ENCODE measurements at regions not wholly inside any gene's neighbourhood (a gene's known extent, or its start where the extent isn't known, plus 50 kb on each side); places are given as distances from the start of the nearest gene placed in this dataset.

DNA sequence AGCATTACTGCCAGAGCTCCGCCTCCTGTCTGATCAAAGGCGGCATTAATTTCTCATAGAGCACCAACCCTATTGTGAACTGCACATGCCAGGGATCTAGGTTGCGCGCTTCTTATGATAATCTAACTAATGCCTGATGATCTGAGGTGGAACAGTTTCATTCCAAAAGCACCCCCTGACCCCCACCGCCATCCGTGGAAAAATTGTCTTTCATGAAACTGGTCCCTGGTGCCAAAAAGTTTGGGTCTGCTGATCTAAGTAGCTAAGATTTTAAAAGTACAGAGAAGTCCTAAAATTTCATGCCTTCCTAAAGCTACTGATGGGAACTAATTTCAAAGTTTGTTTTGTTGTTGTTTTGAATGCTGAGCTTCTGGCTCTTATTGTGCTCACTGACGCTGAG lies 281.6 kb downstream of the PRL start:
- DNase-seq (ENCODE audit: low spot score in 2 of 2) (no peak), ATAC-seq (replicated peaks; ENCODE audit: extremely low read depth, poor library complexity, severe bottlenecking) (no peak)
- Mint-ChIP-seq H3K27me3 (no peaks in the 10 kb centered on the region), H3K27ac (ENCODE audit: low read depth) (no peak overlapping the region), H3K4me3 (no peak overlapping the region), H3K4me1 (no peaks in the 10 kb centered on the region), H3K36me3 (ENCODE audit: insufficient read depth) (no peaks in the 10 kb centered on the region), H3K9me3 (peaks cover 6% of the 10 kb centered on the region)

GRCh38 chr6:22015944-22016343 lies 280.9 kb downstream of the PRL start:
- H3K27ac Mint-ChIP-seq (ENCODE audit: low read depth) = no peak overlapping the region
- no peaks in the 10 kb centered on the region for H3K27me3 Mint-ChIP-seq
- H3K36me3 Mint-ChIP-seq (ENCODE audit: insufficient read depth) = no peaks in the 10 kb centered on the region
- ATAC-seq (replicated peaks; ENCODE audit: extremely low read depth, poor library complexity, severe bottlenecking) = no peak
- H3K4me3 Mint-ChIP-seq = no peak overlapping the region
- H3K4me1 Mint-ChIP-seq = no peaks in the 10 kb centered on the region
- H3K9me3 Mint-ChIP-seq = peaks cover 6% of the 10 kb centered on the region
- DNase-seq (ENCODE audit: low spot score in 2 of 2) = no peak

DNA sequence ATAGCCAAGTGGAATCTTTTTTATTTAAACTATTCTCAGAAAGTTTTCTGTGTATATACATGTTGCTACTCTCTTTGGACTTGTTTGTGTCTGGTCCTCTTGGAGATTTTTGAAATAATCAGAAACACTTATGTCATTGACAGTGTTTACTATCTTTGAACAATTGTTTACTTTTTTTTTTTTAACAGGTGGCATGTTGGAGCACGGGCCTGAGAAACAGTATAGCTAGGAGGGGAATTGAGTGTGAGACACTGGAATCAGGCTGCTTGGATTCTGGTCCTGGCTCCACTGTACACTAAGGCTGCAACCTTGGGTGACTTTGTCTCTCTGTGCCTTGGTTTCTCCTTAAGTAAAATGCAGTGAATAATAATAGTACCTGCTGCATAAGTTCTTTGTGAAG lies 279.6 kb downstream of the PRL start:
- no peak for DNase-seq (ENCODE audit: low spot score in 2 of 2)
- Mint-ChIP-seq H3K4me1 (no peaks in the 10 kb centered on the region), H3K27me3 (no peaks in the 10 kb centered on the region), H3K9me3 (peaks cover 10% of the 10 kb centered on the region), H3K36me3 (ENCODE audit: insufficient read depth) (no peaks in the 10 kb centered on the region), H3K4me3 (no peak overlapping the region), H3K27ac (ENCODE audit: low read depth) (no peak overlapping the region)
- ATAC-seq (replicated peaks; ENCODE audit: extremely low read depth, poor library complexity, severe bottlenecking) = no peak

DNA sequence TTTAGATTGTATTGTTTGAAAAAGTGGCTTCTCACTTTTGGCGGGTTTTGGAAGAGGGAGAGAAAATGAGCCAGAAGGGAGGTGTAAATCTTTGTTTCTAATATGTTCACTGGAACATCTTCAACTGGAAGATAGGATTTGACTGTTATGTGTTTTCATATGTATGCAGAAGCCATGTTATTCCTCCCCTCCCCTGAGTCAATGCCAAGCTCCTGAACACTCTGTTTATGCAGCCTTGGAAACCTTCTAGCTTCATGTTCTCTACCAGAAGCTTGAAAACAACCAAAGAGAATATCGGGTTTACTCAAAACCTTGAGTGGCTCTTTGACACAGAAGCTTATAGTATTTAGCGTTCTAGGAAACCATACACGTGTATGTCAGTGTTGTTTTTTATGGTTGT lies 279.1 kb downstream of the PRL start:
- no peaks in the 10 kb centered on the region for H3K27me3 Mint-ChIP-seq
- H3K36me3 Mint-ChIP-seq (ENCODE audit: insufficient read depth) = peaks cover 3% of the 10 kb centered on the region
- no peak overlapping the region for H3K27ac Mint-ChIP-seq (ENCODE audit: low read depth)
- H3K4me3 Mint-ChIP-seq = no peak overlapping the region
- ATAC-seq (replicated peaks; ENCODE audit: extremely low read depth, poor library complexity, severe bottlenecking) (no peak), DNase-seq (ENCODE audit: low spot score in 2 of 2) (no peak)
- no peaks in the 10 kb centered on the region for H3K4me1 Mint-ChIP-seq
- H3K9me3 Mint-ChIP-seq = peaks cover 15% of the 10 kb centered on the region

- DNase-seq (ENCODE audit: low spot score in 2 of 2) = no peak
- peaks cover 13% of the 10 kb centered on the region for H3K9me3 Mint-ChIP-seq
- ATAC-seq (replicated peaks; ENCODE audit: extremely low read depth, poor library complexity, severe bottlenecking) = no peak
- H3K27ac Mint-ChIP-seq (ENCODE audit: low read depth) = no peak overlapping the region
- H3K4me1 Mint-ChIP-seq = no peaks in the 10 kb centered on the region
- no peaks in the 10 kb centered on the region for H3K27me3 Mint-ChIP-seq
- no peak overlapping the region for H3K4me3 Mint-ChIP-seq
- peaks cover 3% of the 10 kb centered on the region for H3K36me3 Mint-ChIP-seq (ENCODE audit: insufficient read depth)
These were observed 277.0 kb downstream of the PRL start for GRCh38 chr6:22019857-22020256.

- Mint-ChIP-seq H3K4me1 (no peaks in the 10 kb centered on the region), H3K9me3 (peaks cover 13% of the 10 kb centered on the region), H3K27me3 (no peaks in the 10 kb centered on the region), H3K36me3 (ENCODE audit: insufficient read depth) (peaks cover 3% of the 10 kb centered on the region), H3K4me3 (no peak overlapping the region), H3K27ac (ENCODE audit: low read depth) (no peak overlapping the region)
- DNase-seq (ENCODE audit: low spot score in 2 of 2) (no peak), ATAC-seq (replicated peaks; ENCODE audit: extremely low read depth, poor library complexity, severe bottlenecking) (no peak)
These were observed 276.4 kb downstream of the PRL start for GRCh38 chr6:22020299-22021003.

DNA sequence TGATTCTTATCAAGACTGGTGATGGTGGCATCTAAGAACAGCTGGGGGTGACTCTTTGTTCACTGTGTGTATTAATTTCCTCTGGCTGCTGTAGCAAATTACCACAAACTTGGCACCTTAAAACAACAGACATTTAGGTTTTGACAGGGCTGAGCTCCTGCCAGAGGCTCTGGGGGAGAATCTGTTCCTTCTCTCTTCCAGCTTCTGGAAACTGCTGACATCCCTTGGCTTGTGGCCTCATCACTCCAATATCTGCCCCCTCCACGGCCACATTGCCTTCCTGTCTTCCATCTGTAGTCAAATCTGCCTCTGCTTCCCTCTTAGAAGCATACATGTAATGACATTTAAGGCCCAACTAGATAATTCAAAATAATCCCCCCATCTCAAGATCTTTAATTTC lies 274.9 kb downstream of the PRL start:
- DNase-seq (ENCODE audit: low spot score in 2 of 2) (no peak), ATAC-seq (replicated peaks; ENCODE audit: extremely low read depth, poor library complexity, severe bottlenecking) (no peak)
- Mint-ChIP-seq H3K27me3 (no peaks in the 10 kb centered on the region), H3K36me3 (ENCODE audit: insufficient read depth) (peaks cover 3% of the 10 kb centered on the region), H3K4me3 (no peak overlapping the region), H3K27ac (ENCODE audit: low read depth) (no peak overlapping the region), H3K4me1 (no peaks in the 10 kb centered on the region), H3K9me3 (peaks cover 13% of the 10 kb centered on the region)

DNA sequence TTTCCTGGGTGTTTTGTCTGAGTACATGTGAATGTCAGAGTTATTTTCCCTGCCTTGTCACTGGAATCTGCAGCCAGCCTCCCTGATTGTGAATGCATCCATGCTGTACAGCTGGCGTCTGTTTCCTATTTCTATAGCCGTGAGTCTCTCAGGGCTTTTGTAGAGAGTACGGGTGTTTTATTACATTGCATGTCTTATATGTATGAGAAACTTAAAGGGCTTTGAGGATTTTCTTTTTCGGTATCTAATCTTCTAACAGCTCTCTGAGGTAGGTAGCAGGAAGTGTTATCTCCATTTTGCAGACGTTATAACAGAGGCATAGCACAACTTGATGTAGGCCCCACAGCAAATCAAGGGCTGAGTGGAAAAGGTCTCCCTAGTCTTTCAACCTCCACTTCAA lies 272.9 kb downstream of the PRL start:
- H3K36me3 Mint-ChIP-seq (ENCODE audit: insufficient read depth) = peaks cover 3% of the 10 kb centered on the region
- no peak for DNase-seq (ENCODE audit: low spot score in 2 of 2)
- H3K9me3 Mint-ChIP-seq = peaks cover 13% of the 10 kb centered on the region
- no peak overlapping the region for H3K27ac Mint-ChIP-seq (ENCODE audit: low read depth)
- H3K4me3 Mint-ChIP-seq = no peak overlapping the region
- H3K4me1 Mint-ChIP-seq = no peaks in the 10 kb centered on the region
- no peaks in the 10 kb centered on the region for H3K27me3 Mint-ChIP-seq
- no peak for ATAC-seq (replicated peaks; ENCODE audit: extremely low read depth, poor library complexity, severe bottlenecking)

DNA sequence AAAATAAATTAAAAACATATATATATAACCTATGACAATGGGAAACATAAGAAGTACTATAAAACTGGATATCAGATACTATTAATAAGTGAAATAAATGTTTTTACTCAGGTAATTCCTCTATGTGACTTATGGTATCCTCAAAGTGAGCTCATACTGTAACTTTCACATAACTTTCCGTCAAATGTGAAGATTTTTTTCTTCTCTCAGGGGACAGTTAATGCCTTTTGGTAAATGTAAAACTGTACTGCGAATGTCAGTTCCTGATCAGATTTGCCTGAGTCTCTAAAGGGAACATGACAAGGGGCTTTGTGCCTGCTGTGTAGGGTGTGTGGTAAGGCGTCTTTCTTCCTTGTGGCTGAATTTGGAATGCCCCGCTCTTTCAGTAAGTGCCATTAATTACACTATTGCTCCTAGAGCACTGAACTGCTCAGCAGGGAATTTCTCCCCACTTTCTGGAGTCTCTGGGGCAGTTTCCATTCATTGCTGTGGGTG lies 271.8 kb downstream of the PRL start:
- peaks cover 13% of the 10 kb centered on the region for H3K9me3 Mint-ChIP-seq
- H3K4me3 Mint-ChIP-seq = no peak overlapping the region
- H3K4me1 Mint-ChIP-seq = no peaks in the 10 kb centered on the region
- peaks cover 3% of the 10 kb centered on the region for H3K36me3 Mint-ChIP-seq (ENCODE audit: insufficient read depth)
- H3K27ac Mint-ChIP-seq (ENCODE audit: low read depth) = no peak overlapping the region
- ATAC-seq (replicated peaks; ENCODE audit: extremely low read depth, poor library complexity, severe bottlenecking) = no peak
- no peaks in the 10 kb centered on the region for H3K27me3 Mint-ChIP-seq
- no peak for DNase-seq (ENCODE audit: low spot score in 2 of 2)

DNA sequence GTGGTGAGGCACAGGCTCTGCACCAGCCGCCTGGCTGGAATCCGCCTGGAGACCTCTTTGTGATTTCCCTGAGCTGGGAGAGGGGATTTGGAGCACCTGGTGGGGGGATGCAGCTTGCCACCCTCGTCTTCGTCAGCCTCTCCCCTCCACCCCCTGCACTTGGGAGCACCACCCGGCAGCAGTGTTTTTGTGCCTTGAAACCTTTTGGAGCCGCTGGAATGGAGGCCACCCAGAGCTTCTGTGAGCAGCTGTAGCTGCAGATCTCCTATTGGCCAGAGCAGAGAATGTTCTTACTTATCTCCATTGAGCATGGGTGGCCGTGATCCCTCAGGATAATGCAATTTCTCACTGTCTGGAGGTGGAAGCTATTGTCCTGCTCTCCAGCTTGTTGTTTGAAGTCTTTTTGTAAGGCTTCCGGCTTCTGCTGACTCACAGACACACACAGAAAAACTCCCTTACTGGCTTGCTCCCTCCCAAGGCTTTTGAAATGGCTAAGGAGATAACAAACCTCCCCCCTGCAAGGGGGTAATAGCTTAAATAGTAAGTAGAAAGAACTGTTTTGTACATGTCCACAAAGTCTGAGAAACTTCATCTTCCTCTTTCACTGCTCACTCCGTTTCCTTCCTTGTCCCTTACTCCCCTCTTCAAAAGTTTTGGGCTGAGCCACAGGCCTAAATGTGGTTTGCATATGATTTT lies 271.2 kb downstream of the PRL start:
- H3K9me3 Mint-ChIP-seq = peaks cover 13% of the 10 kb centered on the region
- peaks cover 3% of the 10 kb centered on the region for H3K36me3 Mint-ChIP-seq (ENCODE audit: insufficient read depth)
- H3K27me3 Mint-ChIP-seq = no peaks in the 10 kb centered on the region
- no peak for DNase-seq (ENCODE audit: low spot score in 2 of 2)
- no peak overlapping the region for H3K27ac Mint-ChIP-seq (ENCODE audit: low read depth)
- no peaks in the 10 kb centered on the region for H3K4me1 Mint-ChIP-seq
- ATAC-seq (replicated peaks; ENCODE audit: extremely low read depth, poor library complexity, severe bottlenecking) = no peak
- no peak overlapping the region for H3K4me3 Mint-ChIP-seq

GRCh38 chr6:22026164-22026678 lies 270.6 kb downstream of the PRL start:
- no peaks in the 10 kb centered on the region for H3K4me1 Mint-ChIP-seq
- H3K9me3 Mint-ChIP-seq = peaks cover 13% of the 10 kb centered on the region
- DNase-seq (ENCODE audit: low spot score in 2 of 2) (no peak), ATAC-seq (replicated peaks; ENCODE audit: extremely low read depth, poor library complexity, severe bottlenecking) (no peak)
- no peak overlapping the region for H3K4me3 Mint-ChIP-seq
- no peak overlapping the region for H3K27ac Mint-ChIP-seq (ENCODE audit: low read depth)
- H3K36me3 Mint-ChIP-seq (ENCODE audit: insufficient read depth) = peaks cover 3% of the 10 kb centered on the region
- H3K27me3 Mint-ChIP-seq = no peaks in the 10 kb centered on the region

DNA sequence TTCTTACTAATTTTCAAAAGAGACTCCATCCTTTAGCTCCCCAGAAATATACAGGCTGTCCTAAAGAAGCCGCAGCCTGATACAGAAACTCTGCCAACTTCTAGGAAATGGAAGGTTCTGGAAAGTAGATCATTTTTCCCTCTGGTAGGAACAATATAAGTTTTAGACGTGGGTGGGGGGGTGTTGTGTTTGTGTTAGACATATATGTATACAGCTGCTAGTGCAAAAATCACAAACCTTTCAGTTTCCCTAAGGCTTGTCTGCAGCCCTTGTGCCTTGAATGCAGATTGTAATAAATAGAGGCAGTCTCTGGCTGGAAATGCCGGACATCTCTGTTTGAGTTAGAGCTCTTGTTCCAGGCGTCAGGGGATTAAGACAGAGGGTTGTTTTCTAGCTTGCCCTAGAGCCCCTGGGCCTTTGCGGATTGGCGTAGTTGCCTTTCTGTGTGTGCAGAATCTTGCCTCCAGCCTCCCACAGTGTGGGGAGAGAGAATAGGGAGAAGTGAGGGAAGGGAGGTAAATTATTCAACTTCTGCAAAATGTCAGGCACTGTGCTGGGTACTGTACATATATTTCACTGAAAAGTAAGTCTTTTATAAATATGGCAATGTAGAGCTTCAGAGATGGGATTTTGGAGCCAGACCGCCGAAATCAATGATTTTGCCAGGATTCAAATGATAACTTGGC lies 269.7 kb downstream of the PRL start:
- H3K27ac Mint-ChIP-seq (ENCODE audit: low read depth) = no peak overlapping the region
- H3K9me3 Mint-ChIP-seq = peaks cover 9% of the 10 kb centered on the region

More for the DNA sequence above, 269.7 kb downstream of the PRL start:
- ATAC-seq (replicated peaks; ENCODE audit: extremely low read depth, poor library complexity, severe bottlenecking) (no peak), DNase-seq (ENCODE audit: low spot score in 2 of 2) (no peak)
- no peak overlapping the region for H3K4me3 Mint-ChIP-seq
- peaks cover 3% of the 10 kb centered on the region for H3K36me3 Mint-ChIP-seq (ENCODE audit: insufficient read depth)
- no peaks in the 10 kb centered on the region for H3K27me3 Mint-ChIP-seq
- no peaks in the 10 kb centered on the region for H3K4me1 Mint-ChIP-seq
